H9 (cell line): ENCODE measurements at regions not wholly inside any gene's neighbourhood (a gene's known extent, or its start where the extent isn't known, plus 50 kb on each side); places are given as distances from the start of the nearest gene placed in this dataset.

Experiments used
- DNase-seq: peaks from one replicate; pipeline ENCODE4 v3.0.0-alpha.2; 2017
- H2AFZ ChIP-seq: one replicate; pipeline ENCODE4 v1.6.1; 2013; ENCODE audit warnings: mild to moderate bottlenecking, low read length, control low read depth, moderate library complexity
- H2AK5ac ChIP-seq: 2 replicates; pipeline ENCODE4 v1.6.1; 2013; ENCODE audit warnings: low read length, control low read depth, mixed read lengths; ENCODE audit not compliant: insufficient read length
- H2BK120ac ChIP-seq: one replicate; pipeline ENCODE4 v1.6.1; 2013; ENCODE audit warnings: low read depth, mild to moderate bottlenecking, low read length, control low read depth, inconsistent platforms; ENCODE audit not compliant: poor library complexity, severe bottlenecking
- H2BK12ac ChIP-seq: 2 replicates; pipeline ENCODE4 v1.6.1; 2013; ENCODE audit warnings: low read length, control low read depth, mixed read lengths, low read depth; ENCODE audit not compliant: insufficient read length
- H2BK15ac ChIP-seq: 2 replicates; pipeline ENCODE4 v1.6.1; 2013; ENCODE audit warnings: low read depth, low read length, control low read depth
- H2BK20ac ChIP-seq: one replicate; pipeline ENCODE4 v1.6.1; 2013; ENCODE audit warnings: low read depth, mild to moderate bottlenecking, low read length, control low read depth, inconsistent platforms; ENCODE audit not compliant: poor library complexity, severe bottlenecking
- H2BK5ac ChIP-seq: 2 replicates; pipeline ENCODE4 v1.6.1; 2013; ENCODE audit warnings: low read length, control low read depth, mixed read lengths; ENCODE audit not compliant: insufficient read length
- H3K14ac ChIP-seq: 2 replicates; pipeline ENCODE4 v1.6.1; 2013; ENCODE audit warnings: low read length, control low read depth; ENCODE audit not compliant: insufficient read depth
- H3K18ac ChIP-seq: 2 replicates; pipeline ENCODE4 v1.6.1; 2013; ENCODE audit warnings: low read depth, mild to moderate bottlenecking, mixed read lengths, low read length, control low read depth; ENCODE audit not compliant: insufficient read length
- H3K23ac ChIP-seq: 2 replicates; pipeline ENCODE4 v1.6.1; 2013; ENCODE audit warnings: low read length, control low read depth, mixed read lengths, low read depth; ENCODE audit not compliant: insufficient read length
- H3K23me2 ChIP-seq: 2 replicates; pipeline ENCODE4 v1.6.1; 2013; ENCODE audit warnings: low read depth, mild to moderate bottlenecking, mixed read lengths, low read length, control low read depth; ENCODE audit not compliant: insufficient read length, poor library complexity, severe bottlenecking
- H3K27ac ChIP-seq: 2 replicates; pipeline ENCODE4 v1.5.1; 2013; ENCODE audit warnings: low read length, control low read depth, mixed read lengths, low read depth; ENCODE audit not compliant: insufficient read length
- H3K27me3 ChIP-seq: 2 replicates; pipeline ENCODE4 v1.6.1; 2013; ENCODE audit warnings: low read length, control low read depth, inconsistent platforms; ENCODE audit not compliant: insufficient read depth
- H3K4ac ChIP-seq: 2 replicates; pipeline ENCODE4 v1.6.1; 2013; ENCODE audit warnings: low read depth, mild to moderate bottlenecking, control low read depth, inconsistent platforms, low read length, moderate library complexity
- H3K4me1 ChIP-seq: 2 replicates; pipeline ENCODE4 v1.6.1; 2013; ENCODE audit warnings: low read length, control low read depth, inconsistent platforms; ENCODE audit not compliant: insufficient read depth
- H3K4me2 ChIP-seq: 2 replicates; pipeline ENCODE4 v1.6.1; 2013; ENCODE audit warnings: low read length, control low read depth, mixed read lengths; ENCODE audit not compliant: insufficient read length, insufficient read depth
- H3K56ac ChIP-seq: 2 replicates; pipeline ENCODE4 v1.6.1; 2013; ENCODE audit warnings: low read depth, mild to moderate bottlenecking, mixed read lengths, low read length, control low read depth; ENCODE audit not compliant: insufficient read length
- H3K79me1 ChIP-seq: 2 replicates; pipeline ENCODE4 v1.6.1; 2013; ENCODE audit warnings: low read depth, mild to moderate bottlenecking, moderate library complexity, low read length, control low read depth, inconsistent platforms; ENCODE audit not compliant: insufficient read depth, poor library complexity, severe bottlenecking
- H3K79me2 ChIP-seq: 2 replicates; pipeline ENCODE4 v1.6.1; 2013; ENCODE audit warnings: low read length, control low read depth, inconsistent platforms; ENCODE audit not compliant: insufficient read depth
- H3K9ac ChIP-seq: 2 replicates; pipeline ENCODE4 v1.6.1; 2013; ENCODE audit warnings: low read length, control low read depth, mixed read lengths; ENCODE audit not compliant: insufficient read length; ENCODE audit errors: extremely low read depth
- H3K9me3 ChIP-seq: one replicate; pipeline ENCODE4 v1.6.1; 2013; ENCODE audit warnings: low read depth, low read length, inconsistent platforms; ENCODE audit not compliant: control insufficient read depth
- H3T11ph ChIP-seq: one replicate; pipeline ENCODE4 v1.6.1; 2013; ENCODE audit warnings: mild to moderate bottlenecking, low read length, control low read depth, inconsistent platforms
- H4K20me1 ChIP-seq: one replicate; pipeline ENCODE4 v1.6.1; 2013; ENCODE audit not compliant: control insufficient read depth, insufficient read length, insufficient read depth
- H4K5ac ChIP-seq: 2 replicates; pipeline ENCODE4 v1.6.1; 2013; ENCODE audit warnings: low read depth, mild to moderate bottlenecking, mixed read lengths, low read length, control low read depth; ENCODE audit not compliant: insufficient read length
- H4K8ac ChIP-seq: replicated peaks from 2 replicates; pipeline ENCODE4 v1.6.1; 2013; ENCODE audit warnings: low read length, control low read depth, mixed read lengths, low read depth; ENCODE audit not compliant: insufficient read length
- H4K91ac ChIP-seq: 2 replicates; pipeline ENCODE4 v1.6.1; 2013; ENCODE audit warnings: low read depth, mild to moderate bottlenecking, moderate library complexity, mixed read lengths, low read length, control low read depth; ENCODE audit not compliant: insufficient read length
- H3K27ac Mint-ChIP-seq, 3 experiments: 2 replicates in 2 of 3; 3 replicates in 1 of 3; pipeline ENCODE4 v1.8.0; 2020 to 2021; ENCODE audit warnings: mixed read lengths in 3 of 3, mild to moderate bottlenecking in 1 of 3, moderate library complexity in 1 of 3
- H3K27me3 Mint-ChIP-seq: 2 replicates; pipeline ENCODE4 v1.8.0; 2021; ENCODE audit warnings: low read depth, mild to moderate bottlenecking, moderate library complexity, mixed read lengths
- H3K36me3 Mint-ChIP-seq, 3 experiments: 2 replicates in 2 of 3; 3 replicates in 1 of 3; pipeline ENCODE4 v1.8.0; 2020 to 2021; ENCODE audit warnings: low read depth in 3 of 3, mixed read lengths in 3 of 3; ENCODE audit not compliant: insufficient read depth in 1 of 3
- H3K4me1 Mint-ChIP-seq, 2 experiments: 2 replicates each; pipeline ENCODE4 v1.8.0; 2020; ENCODE audit warnings: mixed read lengths in 2 of 2
- H3K4me3 Mint-ChIP-seq, 2 experiments: 2 replicates in 1 of 2; 3 replicates in 1 of 2; pipeline ENCODE4 v1.8.0; 2020 to 2021; ENCODE audit warnings: mild to moderate bottlenecking in 2 of 2, mixed read lengths in 2 of 2, moderate library complexity in 1 of 2
- H3K9me3 Mint-ChIP-seq, 2 experiments: 2 replicates in 1 of 2; 3 replicates in 1 of 2; pipeline ENCODE4 v1.8.0; 2020; ENCODE audit warnings: mild to moderate bottlenecking in 2 of 2, mixed read lengths in 2 of 2, moderate library complexity in 1 of 2
- WGBS: extraction: QIAGEN DNeasy Blood & Tissue Kit; methylation state at CpG from one replicate; pipeline ENCODE4 v1.1.7; 2013; ENCODE audit warnings: missing lambda C conversion rate, low lambda C conversion rate, mixed read lengths; ENCODE audit not compliant: insufficient read length; ENCODE audit errors: extremely low coverage; 5-methylcytosine and 5-hydroxymethylcytosine counted together
- TF ChIP-seq, protein P1 (sequence below): fragments of 200-600 bp; sonication (generic); conservative IDR thresholded peaks from 3 replicates; pipeline ENCODE4 v1.8.0; 2021; ENCODE audit warnings: antibody characterized with exemption, mild to moderate bottlenecking

DNA sequence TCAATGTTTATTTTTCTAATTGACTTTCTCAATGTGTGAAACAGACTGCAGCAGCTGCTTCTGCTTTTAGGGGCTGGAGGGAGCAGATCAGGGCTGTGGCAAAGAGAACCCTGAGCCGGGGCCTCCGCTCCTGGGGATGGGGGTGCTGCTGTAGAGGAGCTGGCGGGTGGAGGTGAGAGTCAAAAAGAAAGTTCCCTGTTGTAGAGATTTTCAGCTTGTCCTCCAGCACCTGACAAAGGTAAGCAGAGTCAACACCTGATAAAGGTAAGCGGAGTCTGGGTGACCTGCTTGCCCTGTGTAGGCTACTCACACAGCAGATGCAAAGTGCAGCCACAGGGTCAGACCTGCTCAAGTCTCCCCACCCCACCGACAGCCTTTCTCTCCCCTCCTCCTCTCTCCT lies 252.4 kb upstream of the IRX1 start:
- Histone ChIP-seq H3K4ac (no peak overlapping the region), H4K5ac (no peak overlapping the region), H2BK12ac (no peak overlapping the region), H3K4me2 (no peak overlapping the region), H3K56ac (no peak overlapping the region), H3K9me3 (no peaks in the 10 kb centered on the region), H3K79me2 (no peaks in the 10 kb centered on the region), H3K4me1 (no peaks in the 10 kb centered on the region), H2AK5ac (no peak overlapping the region), H3K27ac (no peak overlapping the region), H3K23me2 (no peaks in the 10 kb centered on the region), H3K14ac (no peak overlapping the region), H3K23ac (no peak overlapping the region), H3T11ph (no peak overlapping the region), H2BK120ac (no peak overlapping the region), H2AFZ (no peak overlapping the region), H2BK15ac (no peak overlapping the region), H4K8ac (no peak overlapping the region), H3K9ac (no peak overlapping the region), H2BK5ac (no peak overlapping the region), H2BK20ac (no peak overlapping the region), H3K79me1 (no peaks in the 10 kb centered on the region), H4K91ac (no peak overlapping the region), H3K18ac (no peak overlapping the region), H3K27me3 (no peaks in the 10 kb centered on the region), H4K20me1 (no peaks in the 10 kb centered on the region)
- Mint-ChIP-seq H3K4me1 (peaks cover 5 to 6% of the 10 kb centered on the region in 2 experiments; a peak in 3 of 4 replicates), H3K27ac (no peak overlapping the region), H3K27me3 (peaks cover 5% of the 10 kb centered on the region), H3K36me3 (peaks cover 0 to 4% (median 0%) of the 10 kb centered on the region in 3 experiments; a peak in 1 of 7 replicates), H3K9me3 (peaks cover 0 to 3% of the 10 kb centered on the region in 2 experiments; a peak in 1 of 5 replicates), H3K4me3 (no peak overlapping the region)
- DNase-seq = no peak
- TF ChIP-seq, protein P1, sequence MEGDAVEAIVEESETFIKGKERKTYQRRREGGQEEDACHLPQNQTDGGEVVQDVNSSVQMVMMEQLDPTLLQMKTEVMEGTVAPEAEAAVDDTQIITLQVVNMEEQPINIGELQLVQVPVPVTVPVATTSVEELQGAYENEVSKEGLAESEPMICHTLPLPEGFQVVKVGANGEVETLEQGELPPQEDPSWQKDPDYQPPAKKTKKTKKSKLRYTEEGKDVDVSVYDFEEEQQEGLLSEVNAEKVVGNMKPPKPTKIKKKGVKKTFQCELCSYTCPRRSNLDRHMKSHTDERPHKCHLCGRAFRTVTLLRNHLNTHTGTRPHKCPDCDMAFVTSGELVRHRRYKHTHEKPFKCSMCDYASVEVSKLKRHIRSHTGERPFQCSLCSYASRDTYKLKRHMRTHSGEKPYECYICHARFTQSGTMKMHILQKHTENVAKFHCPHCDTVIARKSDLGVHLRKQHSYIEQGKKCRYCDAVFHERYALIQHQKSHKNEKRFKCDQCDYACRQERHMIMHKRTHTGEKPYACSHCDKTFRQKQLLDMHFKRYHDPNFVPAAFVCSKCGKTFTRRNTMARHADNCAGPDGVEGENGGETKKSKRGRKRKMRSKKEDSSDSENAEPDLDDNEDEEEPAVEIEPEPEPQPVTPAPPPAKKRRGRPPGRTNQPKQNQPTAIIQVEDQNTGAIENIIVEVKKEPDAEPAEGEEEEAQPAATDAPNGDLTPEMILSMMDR = no peak
- no CpG with 5 or more reads among the region's 5 CpGs for WGBS
